MM.1S (cell line): ENCODE measurements at regions not wholly inside any gene's neighbourhood (a gene's known extent, or its start where the extent isn't known, plus 50 kb on each side); places are given as distances from the start of the nearest gene placed in this dataset.

Experiments used
- EZH2 ChIP-seq: fragments of 300-600 bp; sonication (generic); optimal IDR thresholded peaks from 2 replicates; pipeline ENCODE3; 2017; ENCODE audit warnings: low read depth, mild to moderate bottlenecking, antibody characterized with exemption, low read length, mixed read lengths
- EZH2phosphoT487 ChIP-seq: fragments of 300-600 bp; sonication (generic); IDR thresholded peaks from 2 replicates; pipeline ENCODE4 v1.6.1; 2018; ENCODE audit warnings: antibody characterized with exemption, low read length
- TF ChIP-seq, protein P1 (sequence below): fragments of 300-600 bp; sonication (generic); IDR thresholded peaks from 2 replicates; pipeline ENCODE4 v1.5.1; 2016; ENCODE audit warnings: antibody characterized with exemption, low read length, mixed read lengths

GRCh38 chr3:41030220-41030619, 169.1 kb upstream of the CTNNB1 start:
- TF ChIP-seq, protein P1, sequence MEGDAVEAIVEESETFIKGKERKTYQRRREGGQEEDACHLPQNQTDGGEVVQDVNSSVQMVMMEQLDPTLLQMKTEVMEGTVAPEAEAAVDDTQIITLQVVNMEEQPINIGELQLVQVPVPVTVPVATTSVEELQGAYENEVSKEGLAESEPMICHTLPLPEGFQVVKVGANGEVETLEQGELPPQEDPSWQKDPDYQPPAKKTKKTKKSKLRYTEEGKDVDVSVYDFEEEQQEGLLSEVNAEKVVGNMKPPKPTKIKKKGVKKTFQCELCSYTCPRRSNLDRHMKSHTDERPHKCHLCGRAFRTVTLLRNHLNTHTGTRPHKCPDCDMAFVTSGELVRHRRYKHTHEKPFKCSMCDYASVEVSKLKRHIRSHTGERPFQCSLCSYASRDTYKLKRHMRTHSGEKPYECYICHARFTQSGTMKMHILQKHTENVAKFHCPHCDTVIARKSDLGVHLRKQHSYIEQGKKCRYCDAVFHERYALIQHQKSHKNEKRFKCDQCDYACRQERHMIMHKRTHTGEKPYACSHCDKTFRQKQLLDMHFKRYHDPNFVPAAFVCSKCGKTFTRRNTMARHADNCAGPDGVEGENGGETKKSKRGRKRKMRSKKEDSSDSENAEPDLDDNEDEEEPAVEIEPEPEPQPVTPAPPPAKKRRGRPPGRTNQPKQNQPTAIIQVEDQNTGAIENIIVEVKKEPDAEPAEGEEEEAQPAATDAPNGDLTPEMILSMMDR, result no peak
- no peak for TF ChIP-seq EZH2
- TF ChIP-seq EZH2phosphoT487, result no peak
